ENCODE measurements at regions not wholly inside any gene's neighbourhood (a gene's known extent, or its start where the extent isn't known, plus 50 kb on each side); places are given as distances from the start of the nearest gene placed in this dataset.

DNA sequence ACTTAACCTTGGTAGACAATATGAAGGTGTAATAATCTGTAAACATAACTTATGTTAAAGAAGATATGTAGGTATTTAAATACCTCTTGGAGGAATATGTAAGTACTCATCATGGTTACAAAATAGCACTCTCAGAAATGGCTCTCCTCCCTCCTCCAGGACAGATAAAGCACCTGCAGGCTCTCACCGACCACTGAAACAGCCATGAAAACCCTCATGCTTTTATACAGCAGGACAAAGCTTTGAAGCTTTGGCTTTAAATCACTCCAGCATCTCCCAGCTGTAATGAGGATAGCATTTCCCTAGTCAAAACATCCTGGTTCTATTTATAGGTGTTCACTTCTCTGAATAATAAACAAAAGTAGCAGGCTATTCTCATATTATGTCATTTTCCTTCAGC is 69.1 kb upstream of the PMFBP1 start:
- DNase-seq (ENCODE audit: low read depth in 1 of 2, low spot score in 1 of 2): no peak
- no peak overlapping the region for H3K27ac ChIP-seq (replicated peaks)
- H3K27me3 ChIP-seq (ENCODE audit: insufficient read depth, poor library complexity, severe bottlenecking): no peaks in the 10 kb centered on the region
- no peak overlapping the region for H3K4me3 ChIP-seq (replicated peaks; ENCODE audit: insufficient read depth, low read length)
- no peak for TF ChIP-seq SPI1 (IDR thresholded peaks at IDR 0.05; ENCODE audit: borderline replicate concordance, low read depth)
- no peak for TF ChIP-seq POLR2AphosphoS5 (IDR thresholded peaks at IDR 0.05; ENCODE audit: low read depth)
- TF ChIP-seq, protein P1, sequence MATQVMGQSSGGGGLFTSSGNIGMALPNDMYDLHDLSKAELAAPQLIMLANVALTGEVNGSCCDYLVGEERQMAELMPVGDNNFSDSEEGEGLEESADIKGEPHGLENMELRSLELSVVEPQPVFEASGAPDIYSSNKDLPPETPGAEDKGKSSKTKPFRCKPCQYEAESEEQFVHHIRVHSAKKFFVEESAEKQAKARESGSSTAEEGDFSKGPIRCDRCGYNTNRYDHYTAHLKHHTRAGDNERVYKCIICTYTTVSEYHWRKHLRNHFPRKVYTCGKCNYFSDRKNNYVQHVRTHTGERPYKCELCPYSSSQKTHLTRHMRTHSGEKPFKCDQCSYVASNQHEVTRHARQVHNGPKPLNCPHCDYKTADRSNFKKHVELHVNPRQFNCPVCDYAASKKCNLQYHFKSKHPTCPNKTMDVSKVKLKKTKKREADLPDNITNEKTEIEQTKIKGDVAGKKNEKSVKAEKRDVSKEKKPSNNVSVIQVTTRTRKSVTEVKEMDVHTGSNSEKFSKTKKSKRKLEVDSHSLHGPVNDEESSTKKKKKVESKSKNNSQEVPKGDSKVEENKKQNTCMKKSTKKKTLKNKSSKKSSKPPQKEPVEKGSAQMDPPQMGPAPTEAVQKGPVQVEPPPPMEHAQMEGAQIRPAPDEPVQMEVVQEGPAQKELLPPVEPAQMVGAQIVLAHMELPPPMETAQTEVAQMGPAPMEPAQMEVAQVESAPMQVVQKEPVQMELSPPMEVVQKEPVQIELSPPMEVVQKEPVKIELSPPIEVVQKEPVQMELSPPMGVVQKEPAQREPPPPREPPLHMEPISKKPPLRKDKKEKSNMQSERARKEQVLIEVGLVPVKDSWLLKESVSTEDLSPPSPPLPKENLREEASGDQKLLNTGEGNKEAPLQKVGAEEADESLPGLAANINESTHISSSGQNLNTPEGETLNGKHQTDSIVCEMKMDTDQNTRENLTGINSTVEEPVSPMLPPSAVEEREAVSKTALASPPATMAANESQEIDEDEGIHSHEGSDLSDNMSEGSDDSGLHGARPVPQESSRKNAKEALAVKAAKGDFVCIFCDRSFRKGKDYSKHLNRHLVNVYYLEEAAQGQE (IDR thresholded peaks at IDR 0.05; ENCODE audit: insufficient replicate concordance, low read depth): no peak
- no peak for TF ChIP-seq CTCF (IDR thresholded peaks at IDR 0.05; ENCODE audit: insufficient read depth, low read length)
- TF ChIP-seq GABPA (IDR thresholded peaks at IDR 0.05; ENCODE audit: low read depth): no peak

DNA sequence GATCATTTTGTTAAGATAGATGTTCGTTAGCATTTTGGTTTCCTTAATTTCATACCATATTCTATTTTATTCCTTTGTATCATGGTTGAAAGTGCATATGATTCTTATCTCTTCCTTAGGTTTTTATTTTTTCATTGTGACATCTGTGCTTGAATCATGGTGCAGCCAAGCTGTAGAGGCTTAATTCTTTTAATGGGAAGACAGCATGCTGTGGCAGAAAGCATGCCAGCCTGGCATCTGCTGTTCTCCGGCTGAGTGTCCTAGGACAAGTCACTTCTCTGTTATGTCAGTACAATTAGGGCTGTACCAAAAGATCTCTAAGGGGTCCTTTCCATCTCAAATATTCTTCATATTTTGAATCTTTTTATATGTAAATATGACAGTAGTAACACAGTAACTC is 68.5 kb upstream of the PMFBP1 start:
- no peak for DNase-seq (ENCODE audit: low read depth in 1 of 2, low spot score in 1 of 2)
- no peak overlapping the region for H3K27ac ChIP-seq (replicated peaks)
- no peak overlapping the region for H3K4me3 ChIP-seq (replicated peaks; ENCODE audit: insufficient read depth, low read length)
- H3K27me3 ChIP-seq (ENCODE audit: insufficient read depth, poor library complexity, severe bottlenecking): no peaks in the 10 kb centered on the region
- TF ChIP-seq GABPA (IDR thresholded peaks at IDR 0.05; ENCODE audit: low read depth) (no peak), SPI1 (IDR thresholded peaks at IDR 0.05; ENCODE audit: borderline replicate concordance, low read depth) (no peak), CTCF (IDR thresholded peaks at IDR 0.05; ENCODE audit: insufficient read depth, low read length) (no peak), POLR2AphosphoS5 (IDR thresholded peaks at IDR 0.05; ENCODE audit: low read depth) (no peak)
- TF ChIP-seq, protein P1 (IDR thresholded peaks at IDR 0.05; ENCODE audit: insufficient replicate concordance, low read depth): no peak

DNA sequence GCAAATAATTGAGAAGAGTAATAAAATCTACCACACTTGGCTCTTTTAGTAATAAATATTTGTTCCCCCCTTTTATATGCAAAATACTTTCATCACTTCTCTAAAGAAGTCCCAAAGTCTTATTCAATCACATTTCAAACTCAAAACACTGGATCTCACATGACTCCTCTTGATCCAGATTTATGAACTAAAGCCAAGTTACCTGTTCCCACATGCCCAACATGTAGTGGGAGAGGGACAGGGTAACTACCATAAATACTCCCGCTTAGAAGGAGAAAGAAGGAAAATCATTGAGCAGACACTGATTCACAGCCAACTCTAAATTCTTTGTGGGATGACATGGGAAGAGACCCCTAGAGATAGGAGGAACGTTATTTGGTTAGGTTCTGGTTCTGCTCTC is 64.9 kb upstream of the PMFBP1 start:
- Histone ChIP-seq H3K27me3 (ENCODE audit: insufficient read depth, poor library complexity, severe bottlenecking) (no peaks in the 10 kb centered on the region), H3K4me3 (replicated peaks; ENCODE audit: insufficient read depth, low read length) (no peak overlapping the region), H3K27ac (replicated peaks) (no peak overlapping the region)
- TF ChIP-seq, protein P1 (IDR thresholded peaks at IDR 0.05; ENCODE audit: insufficient replicate concordance, low read depth): no peak
- TF ChIP-seq POLR2AphosphoS5 (IDR thresholded peaks at IDR 0.05; ENCODE audit: low read depth) (no peak), CTCF (IDR thresholded peaks at IDR 0.05; ENCODE audit: insufficient read depth, low read length) (no peak), GABPA (IDR thresholded peaks at IDR 0.05; ENCODE audit: low read depth) (no peak), SPI1 (IDR thresholded peaks at IDR 0.05; ENCODE audit: borderline replicate concordance, low read depth) (no peak)
- no peak for DNase-seq (ENCODE audit: low read depth in 1 of 2, low spot score in 1 of 2)

All from HL-60 (cell line).